ENCODE measurements at regions not wholly inside any gene's neighbourhood (a gene's known extent, or its start where the extent isn't known, plus 50 kb on each side); places are given as distances from the start of the nearest gene placed in this dataset.

GRCh38 chr13:73672492-73672891 lies 461.7 kb downstream of the KLF12 start:
- H3K4me3 ChIP-seq (ENCODE audit: low read length) = no peak overlapping the region
- H3F3A ChIP-seq (ENCODE audit: insufficient read depth, low read length, poor library complexity, severe bottlenecking) = no peaks in the 10 kb centered on the region
- H3K9ac ChIP-seq (ENCODE audit: low read length) = no peak overlapping the region
- H4K20me1 ChIP-seq (ENCODE audit: insufficient read depth) = no peaks in the 10 kb centered on the region
- H2AFZ ChIP-seq (ENCODE audit: low read depth, low read length) = no peak overlapping the region
- no peak for TF ChIP-seq TAF1 (IDR thresholded peaks at IDR 0.05; ENCODE audit: low read depth)
- TF ChIP-seq RAD21 (conservative IDR thresholded peaks at IDR 0.05) = no peak
- TF ChIP-seq MXI1 (conservative IDR thresholded peaks at IDR 0.05; ENCODE audit: poor library complexity, severe bottlenecking) = no peak
- no peak for TF ChIP-seq SMC3 (conservative IDR thresholded peaks at IDR 0.05; ENCODE audit: poor library complexity)
- no peak for TF ChIP-seq CTCF (IDR thresholded peaks at IDR 0.05; ENCODE audit: poor library complexity, severe bottlenecking)
- no peak for TF ChIP-seq EZH2 (IDR thresholded peaks at IDR 0.05; ENCODE audit: borderline replicate concordance, insufficient read depth, low read length, poor library complexity, severe bottlenecking)
- no peak for TF ChIP-seq EP300 (conservative IDR thresholded peaks at IDR 0.05; ENCODE audit: poor library complexity, severe bottlenecking)
- TF ChIP-seq POLR2AphosphoS5 (IDR thresholded peaks at IDR 0.05) = no peak
- TF ChIP-seq, protein P1, sequence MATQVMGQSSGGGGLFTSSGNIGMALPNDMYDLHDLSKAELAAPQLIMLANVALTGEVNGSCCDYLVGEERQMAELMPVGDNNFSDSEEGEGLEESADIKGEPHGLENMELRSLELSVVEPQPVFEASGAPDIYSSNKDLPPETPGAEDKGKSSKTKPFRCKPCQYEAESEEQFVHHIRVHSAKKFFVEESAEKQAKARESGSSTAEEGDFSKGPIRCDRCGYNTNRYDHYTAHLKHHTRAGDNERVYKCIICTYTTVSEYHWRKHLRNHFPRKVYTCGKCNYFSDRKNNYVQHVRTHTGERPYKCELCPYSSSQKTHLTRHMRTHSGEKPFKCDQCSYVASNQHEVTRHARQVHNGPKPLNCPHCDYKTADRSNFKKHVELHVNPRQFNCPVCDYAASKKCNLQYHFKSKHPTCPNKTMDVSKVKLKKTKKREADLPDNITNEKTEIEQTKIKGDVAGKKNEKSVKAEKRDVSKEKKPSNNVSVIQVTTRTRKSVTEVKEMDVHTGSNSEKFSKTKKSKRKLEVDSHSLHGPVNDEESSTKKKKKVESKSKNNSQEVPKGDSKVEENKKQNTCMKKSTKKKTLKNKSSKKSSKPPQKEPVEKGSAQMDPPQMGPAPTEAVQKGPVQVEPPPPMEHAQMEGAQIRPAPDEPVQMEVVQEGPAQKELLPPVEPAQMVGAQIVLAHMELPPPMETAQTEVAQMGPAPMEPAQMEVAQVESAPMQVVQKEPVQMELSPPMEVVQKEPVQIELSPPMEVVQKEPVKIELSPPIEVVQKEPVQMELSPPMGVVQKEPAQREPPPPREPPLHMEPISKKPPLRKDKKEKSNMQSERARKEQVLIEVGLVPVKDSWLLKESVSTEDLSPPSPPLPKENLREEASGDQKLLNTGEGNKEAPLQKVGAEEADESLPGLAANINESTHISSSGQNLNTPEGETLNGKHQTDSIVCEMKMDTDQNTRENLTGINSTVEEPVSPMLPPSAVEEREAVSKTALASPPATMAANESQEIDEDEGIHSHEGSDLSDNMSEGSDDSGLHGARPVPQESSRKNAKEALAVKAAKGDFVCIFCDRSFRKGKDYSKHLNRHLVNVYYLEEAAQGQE (IDR thresholded peaks at IDR 0.05; ENCODE audit: borderline replicate concordance) = no peak
- H3K9me3 ChIP-seq (ENCODE audit: low read length) = no peaks in the 10 kb centered on the region
- no peaks in the 10 kb centered on the region for H3K79me2 ChIP-seq (replicated peaks; ENCODE audit: insufficient read depth, low read length)
- no peaks in the 10 kb centered on the region for H3K27me3 ChIP-seq (ENCODE audit: insufficient read depth, low read depth, low read length)
- no peaks in the 10 kb centered on the region for H3K36me3 ChIP-seq (ENCODE audit: insufficient read depth, low read length)
- H3K4me2 ChIP-seq (ENCODE audit: low read length) = no peak overlapping the region
- no peaks in the 10 kb centered on the region for H3K9me2 ChIP-seq (ENCODE audit: insufficient read depth, low read length)
- no peak overlapping the region for H3K27ac ChIP-seq (ENCODE audit: low read length)

DNA sequence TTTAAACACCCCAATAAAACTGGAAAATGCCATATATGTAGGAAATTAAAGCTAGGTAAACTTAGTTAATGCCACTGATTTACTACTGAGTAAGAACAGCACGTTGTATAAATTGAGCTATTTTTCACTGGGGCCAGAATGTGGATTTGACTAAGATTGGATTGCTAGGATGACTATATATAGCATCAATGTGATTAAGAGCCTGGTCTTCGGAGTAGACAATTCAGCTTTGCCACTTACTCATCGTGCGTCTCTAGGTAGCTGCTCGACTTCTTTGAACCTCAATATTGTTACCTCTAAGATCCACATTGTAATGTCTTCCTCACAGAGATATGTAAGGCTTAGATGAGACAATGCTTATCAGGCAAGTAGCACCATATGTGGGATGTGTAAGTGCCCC lies 462.5 kb downstream of the KLF12 start:
- Histone ChIP-seq H3K36me3 (ENCODE audit: insufficient read depth, low read length) (no peaks in the 10 kb centered on the region), H3K27me3 (ENCODE audit: insufficient read depth, low read depth, low read length) (no peaks in the 10 kb centered on the region), H3K9me2 (ENCODE audit: insufficient read depth, low read length) (no peaks in the 10 kb centered on the region), H3K9me3 (ENCODE audit: low read length) (no peaks in the 10 kb centered on the region), H4K20me1 (ENCODE audit: insufficient read depth) (no peaks in the 10 kb centered on the region), H3K27ac (ENCODE audit: low read length) (no peak overlapping the region), H3F3A (ENCODE audit: insufficient read depth, low read length, poor library complexity, severe bottlenecking) (no peaks in the 10 kb centered on the region), H3K9ac (ENCODE audit: low read length) (no peak overlapping the region), H3K4me2 (ENCODE audit: low read length) (no peak overlapping the region), H3K79me2 (replicated peaks; ENCODE audit: insufficient read depth, low read length) (no peaks in the 10 kb centered on the region), H2AFZ (ENCODE audit: low read depth, low read length) (no peak overlapping the region), H3K4me3 (ENCODE audit: low read length) (no peak overlapping the region)
- TF ChIP-seq POLR2AphosphoS5 (IDR thresholded peaks at IDR 0.05) = no peak
- no peak for TF ChIP-seq EP300 (conservative IDR thresholded peaks at IDR 0.05; ENCODE audit: poor library complexity, severe bottlenecking)
- TF ChIP-seq RAD21 (conservative IDR thresholded peaks at IDR 0.05) = no peak
- no peak for TF ChIP-seq SMC3 (conservative IDR thresholded peaks at IDR 0.05; ENCODE audit: poor library complexity)
- no peak for TF ChIP-seq CTCF (IDR thresholded peaks at IDR 0.05; ENCODE audit: poor library complexity, severe bottlenecking)

Data from neural cell (in vitro differentiated cells).